SK-MEL-5 (cell line): ENCODE measurements at regions not wholly inside any gene's neighbourhood (a gene's known extent, or its start where the extent isn't known, plus 50 kb on each side); places are given as distances from the start of the nearest gene placed in this dataset.

Source experiments
- DNase-seq: peaks from one replicate; pipeline ENCODE4 v3.0.0-alpha.2; 2016; ENCODE audit warnings: low read depth, low spot score
- in situ Hi-C: cut with HindIII; loops from 2 replicates; pipeline ENCODE4 v1.10.0; 2016; ENCODE audit warnings: low sequenced_read_pairs, high pct_unique_total_duplicates, low pct_unique_long_range_greater_than_20kb
- small RNA-seq, 2 experiments: library from RNA; depleted of rRNA; stranded (forward); fragments of <200 nt; gene quantifications; one replicate each; pipeline ENCODE3, GENCODE V24; 2014

GRCh38 chr2:123916051-123916450 is 109.0 kb upstream of the CNTNAP5 start:
- in situ Hi-C loops, result no loop called here
- no peak for DNase-seq

DNA sequence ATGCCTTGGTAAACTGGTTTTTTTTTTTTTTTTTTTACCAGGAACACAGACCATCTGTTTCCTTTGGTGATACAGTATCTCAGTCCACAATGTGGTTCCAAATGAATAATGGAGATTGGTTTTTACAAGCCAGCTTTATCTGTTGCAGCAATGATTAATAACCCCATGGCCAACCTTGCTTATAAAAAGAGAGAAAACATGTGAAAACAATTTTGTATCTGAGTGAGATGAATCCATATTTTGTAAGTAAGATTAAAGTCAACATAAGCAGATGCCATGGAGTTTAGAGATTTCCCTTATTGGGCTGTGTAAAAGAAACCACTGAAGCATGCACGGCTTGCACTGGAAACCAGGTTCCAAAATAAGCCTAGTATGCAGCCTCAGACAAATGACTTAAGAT is 108.6 kb upstream of the CNTNAP5 start:
- in situ Hi-C loops, result no loop called here
- DNase-seq, result no peak

DNA sequence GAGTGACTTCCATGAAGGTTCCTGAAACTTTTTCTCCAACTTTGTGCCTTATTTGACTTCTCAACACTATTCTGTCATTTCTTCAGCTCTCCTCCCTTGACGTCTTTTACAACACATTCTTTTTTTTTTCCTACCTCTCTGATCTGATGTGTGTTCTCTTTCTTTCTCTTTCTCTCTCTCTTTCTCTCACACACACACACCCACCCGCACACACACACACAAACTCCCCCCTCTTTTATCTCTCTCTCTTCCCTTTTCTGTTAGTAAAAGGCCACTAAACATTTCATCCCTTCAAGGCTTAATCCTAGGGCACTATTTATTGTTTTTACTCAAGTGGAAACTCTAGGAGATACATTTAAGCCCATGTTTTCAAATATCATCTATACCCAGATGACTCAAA is 107.8 kb upstream of the CNTNAP5 start:
- DNase-seq, result no peak
- in situ Hi-C loops, result no loop called here

DNA sequence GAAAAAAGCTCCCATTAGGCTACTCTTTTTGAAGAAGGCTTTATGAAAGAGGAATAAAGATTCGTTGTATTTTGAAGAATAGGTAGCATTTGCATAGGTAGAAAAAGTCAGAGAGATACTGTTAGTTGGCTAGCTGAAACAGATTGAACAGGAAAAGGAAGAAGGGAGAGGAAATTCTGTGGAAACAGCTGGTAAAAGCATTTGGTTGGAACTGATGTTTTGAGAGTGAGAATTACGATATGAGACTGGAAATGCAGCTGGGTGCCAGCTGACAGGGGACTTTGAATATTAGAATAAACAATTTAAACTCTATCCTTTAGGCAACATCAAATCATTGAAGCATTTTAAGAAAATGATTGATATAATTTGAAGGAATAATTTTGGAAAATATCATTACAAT is 96.7 kb upstream of the CNTNAP5 start:
- DNase-seq, result no peak
- in situ Hi-C loops, result no loop called here

- in situ Hi-C loops, result no loop called here
- DNase-seq, result no peak
Observed at GRCh38 chr2:123935405-123935804, 89.7 kb upstream of the CNTNAP5 start.

GRCh38 chr2:123953846-123954245 is 71.2 kb upstream of the CNTNAP5 start:
- in situ Hi-C loops, result no loop called here
- DNase-seq, result no peak

GRCh38 chr2:123958011-123958410 is 67.1 kb upstream of the CNTNAP5 start:
- in situ Hi-C loops, result no loop called here
- no peak for DNase-seq

GRCh38 chr2:123961576-123961975 is 63.5 kb upstream of the CNTNAP5 start:
- in situ Hi-C loops, result no loop called here
- no peak for DNase-seq

GRCh38 chr2:123971564-123972318 is 53.3 kb upstream of the CNTNAP5 start:
- in situ Hi-C loops, result no loop called here
- DNase-seq, result no peak

Small RNA genes in the stretch of these regions (small RNA-seq; reads per million reads assigned to genes)
- gene AC064859.1, result 0 reads per million in 2 experiments
